ENCODE measurements at regions not wholly inside any gene's neighbourhood (a gene's known extent, or its start where the extent isn't known, plus 50 kb on each side); places are given as distances from the start of the nearest gene placed in this dataset.

DNA sequence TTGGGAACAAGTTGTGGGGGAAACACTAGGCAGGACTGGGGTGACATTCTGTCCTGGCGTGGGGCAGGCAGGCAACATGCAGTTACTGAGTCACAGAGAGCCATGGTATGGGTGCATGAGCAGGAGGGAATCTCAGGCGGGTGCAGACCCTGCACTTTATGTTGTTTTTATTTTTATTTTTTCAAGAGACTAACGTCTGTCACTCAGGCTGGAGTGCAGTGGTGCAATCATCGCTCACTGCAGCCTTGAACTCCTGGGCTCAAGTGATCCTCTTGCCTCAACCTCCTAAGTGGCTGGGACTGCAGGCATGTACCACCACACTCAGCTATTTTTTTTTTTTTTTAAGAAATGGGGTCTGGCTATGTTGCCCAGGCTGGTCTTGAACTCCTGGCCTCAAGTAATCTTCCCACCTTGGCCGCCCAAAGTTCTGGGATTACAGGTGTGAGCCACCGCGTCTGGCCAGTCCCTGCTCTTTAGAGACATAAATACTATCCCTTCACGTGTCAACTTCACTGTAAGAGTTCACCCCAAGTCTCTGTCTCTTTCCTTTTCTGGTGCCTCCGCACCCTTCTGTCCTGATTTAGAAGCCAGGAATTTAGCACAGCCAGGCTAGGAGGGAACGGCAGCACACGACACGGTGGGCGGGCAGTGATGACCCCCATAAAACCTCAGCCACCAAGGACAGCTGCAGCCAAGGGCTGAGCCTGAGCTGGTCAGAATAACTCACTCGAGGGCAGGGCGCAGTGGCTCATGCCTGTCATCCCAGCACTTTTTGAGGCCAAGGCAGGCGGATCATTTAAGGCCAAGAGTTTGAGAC is 72.8 kb upstream of the IQSEC1 start:
- H3K9ac ChIP-seq (ENCODE audit: extremely low read depth, low read length, poor library complexity, severe bottlenecking), result no peak overlapping the region
- Mint-ChIP-seq H3K27ac (no peak overlapping the region), H3K4me1 (no peaks in the 10 kb centered on the region), H3K4me3 (no peak overlapping the region), H3K36me3 (ENCODE audit: low read depth) (peaks cover 3% of the 10 kb centered on the region), H3K9me3 (peaks cover 5% of the 10 kb centered on the region), H3K27me3 (ENCODE audit: insufficient read depth) (no peaks in the 10 kb centered on the region)
- H3K4me1 ChIP-seq (ENCODE audit: control insufficient read depth, insufficient read depth, low read length), result no peaks in the 10 kb centered on the region
- 87 to 89% methylated on average over 16 of the region's 16 CpGs for WGBS, 2 experiments (ENCODE audit: insufficient coverage in 1 of 2, insufficient read length in 1 of 2)
- no peak overlapping the region for H3K4me3 ChIP-seq (ENCODE audit: low read length)
- H3K27ac ChIP-seq (ENCODE audit: low read depth, low read length), result no peak overlapping the region
- H3K9me3 ChIP-seq (ENCODE audit: control insufficient read depth, low read length), result no peaks in the 10 kb centered on the region
- DNase-seq, result peak; percentile 29
- H3K36me3 ChIP-seq (ENCODE audit: control insufficient read depth, insufficient read depth, low read length), result no peaks in the 10 kb centered on the region
- TF ChIP-seq, protein P1, sequence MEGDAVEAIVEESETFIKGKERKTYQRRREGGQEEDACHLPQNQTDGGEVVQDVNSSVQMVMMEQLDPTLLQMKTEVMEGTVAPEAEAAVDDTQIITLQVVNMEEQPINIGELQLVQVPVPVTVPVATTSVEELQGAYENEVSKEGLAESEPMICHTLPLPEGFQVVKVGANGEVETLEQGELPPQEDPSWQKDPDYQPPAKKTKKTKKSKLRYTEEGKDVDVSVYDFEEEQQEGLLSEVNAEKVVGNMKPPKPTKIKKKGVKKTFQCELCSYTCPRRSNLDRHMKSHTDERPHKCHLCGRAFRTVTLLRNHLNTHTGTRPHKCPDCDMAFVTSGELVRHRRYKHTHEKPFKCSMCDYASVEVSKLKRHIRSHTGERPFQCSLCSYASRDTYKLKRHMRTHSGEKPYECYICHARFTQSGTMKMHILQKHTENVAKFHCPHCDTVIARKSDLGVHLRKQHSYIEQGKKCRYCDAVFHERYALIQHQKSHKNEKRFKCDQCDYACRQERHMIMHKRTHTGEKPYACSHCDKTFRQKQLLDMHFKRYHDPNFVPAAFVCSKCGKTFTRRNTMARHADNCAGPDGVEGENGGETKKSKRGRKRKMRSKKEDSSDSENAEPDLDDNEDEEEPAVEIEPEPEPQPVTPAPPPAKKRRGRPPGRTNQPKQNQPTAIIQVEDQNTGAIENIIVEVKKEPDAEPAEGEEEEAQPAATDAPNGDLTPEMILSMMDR (conservative IDR thresholded peaks at IDR 0.05), result no peak
- H3K27me3 ChIP-seq (ENCODE audit: control insufficient read depth, insufficient read depth, low read length, poor library complexity, severe bottlenecking), result no peaks in the 10 kb centered on the region

DNA sequence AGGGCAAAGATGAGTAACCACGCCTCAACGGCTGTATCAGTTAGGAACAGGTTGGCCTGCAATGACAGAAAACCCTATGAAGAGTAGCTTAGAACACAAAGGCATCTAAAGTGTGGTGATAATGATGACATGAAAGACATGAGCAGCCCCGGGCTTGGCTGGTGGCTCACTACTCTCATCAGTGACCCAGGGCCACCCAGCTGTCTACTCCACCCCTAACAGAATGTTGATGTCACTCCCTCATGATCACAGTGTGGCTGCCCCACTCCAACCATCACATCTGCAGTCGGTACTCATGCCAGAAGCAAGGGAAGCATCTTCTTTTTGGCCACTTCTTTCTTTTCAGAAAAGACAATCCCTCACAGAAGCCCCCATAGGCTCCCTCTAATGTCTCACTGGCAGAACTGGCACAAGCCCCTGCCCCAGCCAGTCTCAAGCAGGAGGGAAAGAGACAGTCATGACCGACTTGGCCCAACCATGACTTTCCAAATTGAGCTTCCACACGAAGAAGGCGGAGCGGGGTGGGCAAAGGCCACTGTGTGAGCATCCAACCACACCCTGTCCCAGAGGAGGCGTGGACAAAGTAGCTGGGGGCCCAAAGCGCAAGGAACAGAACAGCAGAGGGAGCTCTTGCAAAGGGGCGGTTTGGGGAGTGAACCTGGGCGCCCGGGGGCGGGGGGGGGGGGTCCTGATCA is 72.0 kb upstream of the IQSEC1 start:
- no peaks in the 10 kb centered on the region for H3K9me3 ChIP-seq (ENCODE audit: control insufficient read depth, low read length)
- no peaks in the 10 kb centered on the region for H3K4me1 Mint-ChIP-seq
- H3K9ac ChIP-seq (ENCODE audit: extremely low read depth, low read length, poor library complexity, severe bottlenecking), result no peak overlapping the region
- TF ChIP-seq, protein P1 (conservative IDR thresholded peaks at IDR 0.05), result peak; percentile 23
- no peak overlapping the region for H3K27ac ChIP-seq (ENCODE audit: low read depth, low read length)
- H3K4me1 ChIP-seq (ENCODE audit: control insufficient read depth, insufficient read depth, low read length), result no peaks in the 10 kb centered on the region
- no peak overlapping the region for H3K27ac Mint-ChIP-seq
- H3K4me3 Mint-ChIP-seq, result no peak overlapping the region
- peaks cover 5% of the 10 kb centered on the region for H3K9me3 Mint-ChIP-seq
- WGBS, 2 experiments (ENCODE audit: insufficient coverage in 1 of 2, insufficient read length in 1 of 2), result 57 to 82% methylated on average over 4 to 14 of the region's 14 CpGs
- DNase-seq, result peak; percentile 59
- H3K36me3 ChIP-seq (ENCODE audit: control insufficient read depth, insufficient read depth, low read length), result no peaks in the 10 kb centered on the region
- peaks cover 3% of the 10 kb centered on the region for H3K36me3 Mint-ChIP-seq (ENCODE audit: low read depth)
- H3K4me3 ChIP-seq (ENCODE audit: low read length), result no peak overlapping the region
- H3K27me3 ChIP-seq (ENCODE audit: control insufficient read depth, insufficient read depth, low read length, poor library complexity, severe bottlenecking), result no peaks in the 10 kb centered on the region
- H3K27me3 Mint-ChIP-seq (ENCODE audit: insufficient read depth), result no peaks in the 10 kb centered on the region

DNA sequence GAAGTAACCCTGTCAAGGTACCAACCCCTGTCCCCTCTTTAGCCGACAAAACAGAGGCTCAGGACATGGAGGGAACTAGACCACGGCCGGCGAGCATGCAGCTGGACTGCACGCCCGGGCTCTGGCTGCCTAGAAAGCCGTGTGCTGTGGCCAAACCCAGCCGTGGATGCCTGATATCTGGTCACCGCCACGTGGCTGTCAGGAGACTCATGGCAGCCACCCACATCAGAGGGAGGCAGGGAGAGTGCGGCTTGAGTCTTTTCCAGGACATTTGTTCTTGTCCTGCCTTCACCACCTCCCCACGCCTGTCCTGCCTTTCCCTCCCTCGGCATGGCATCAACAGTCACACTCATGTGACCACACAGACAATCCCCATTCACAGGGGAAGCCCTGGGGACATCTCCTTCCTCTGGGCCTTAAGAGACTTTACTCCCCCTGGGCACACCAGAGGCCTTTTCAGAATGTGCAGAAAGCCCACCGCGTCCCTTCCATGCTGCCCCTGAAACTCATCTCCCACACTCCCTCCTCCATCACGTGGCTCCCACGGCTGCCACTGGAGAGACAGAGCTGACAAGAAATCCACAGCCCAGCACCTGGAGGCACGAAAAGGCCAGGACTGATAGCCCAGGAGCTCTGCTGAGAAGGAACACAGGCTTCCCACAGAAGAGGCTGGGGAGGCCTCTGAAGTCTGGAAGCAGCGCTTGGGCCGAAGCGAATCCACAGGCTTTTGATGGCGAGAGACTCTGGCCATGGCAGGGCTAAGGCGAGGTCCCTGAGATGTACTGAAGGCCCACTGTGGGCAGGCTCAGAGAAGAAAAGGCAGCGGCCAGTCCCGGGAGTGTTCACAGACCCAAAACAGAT is 71.2 kb upstream of the IQSEC1 start:
- Mint-ChIP-seq H3K4me3 (no peak overlapping the region), H3K36me3 (ENCODE audit: low read depth) (peaks cover 3% of the 10 kb centered on the region), H3K27me3 (ENCODE audit: insufficient read depth) (no peaks in the 10 kb centered on the region), H3K4me1 (no peaks in the 10 kb centered on the region), H3K9me3 (peaks cover 5% of the 10 kb centered on the region), H3K27ac (no peak overlapping the region)
- H3K4me1 ChIP-seq (ENCODE audit: control insufficient read depth, insufficient read depth, low read length), result no peaks in the 10 kb centered on the region
- no peak overlapping the region for H3K9ac ChIP-seq (ENCODE audit: extremely low read depth, low read length, poor library complexity, severe bottlenecking)
- no peaks in the 10 kb centered on the region for H3K27me3 ChIP-seq (ENCODE audit: control insufficient read depth, insufficient read depth, low read length, poor library complexity, severe bottlenecking)
- TF ChIP-seq, protein P1 (conservative IDR thresholded peaks at IDR 0.05), result no peak
- no peak overlapping the region for H3K27ac ChIP-seq (ENCODE audit: low read depth, low read length)
- peak; percentile 26 for DNase-seq
- H3K9me3 ChIP-seq (ENCODE audit: control insufficient read depth, low read length), result no peaks in the 10 kb centered on the region
- H3K4me3 ChIP-seq (ENCODE audit: low read length), result no peak overlapping the region
- 86 to 93% methylated on average over 15 to 25 of the region's 25 CpGs for WGBS, 2 experiments (ENCODE audit: insufficient coverage in 1 of 2, insufficient read length in 1 of 2)
- no peaks in the 10 kb centered on the region for H3K36me3 ChIP-seq (ENCODE audit: control insufficient read depth, insufficient read depth, low read length)

Measured in endodermal cell (in vitro differentiated cells).